Caco-2 (cell line): ENCODE measurements at regions not wholly inside any gene's neighbourhood (a gene's known extent, or its start where the extent isn't known, plus 50 kb on each side); places are given as distances from the start of the nearest gene placed in this dataset.

Experiments used
- BruUV-seq: library from RNA; stranded (reverse); fragments of 400-500 nt; replicated peaks from 2 replicates; lab custom pipeline; 2021; lab: Mats Ljungman, UMichigan
- CTCF ChIA-PET: fragments of 300-600 bp; sonication (Branson Sonifier 250); formaldehyde crosslinking; loops from one replicate; lab custom pipeline; 2022; ENCODE audit warnings: antibody characterized with exemption; lab: Charles Lee
- POLR2A ChIA-PET: fragments of 300-600 bp; sonication (Branson Sonifier 250); formaldehyde crosslinking; loops from one replicate; lab custom pipeline; 2022; ENCODE audit warnings: antibody characterized with exemption; lab: Charles Lee
- DNase-seq, 2 experiments: peaks; one replicate each; pipeline versions ENCODE4 v3.0.0 to v3.0.0-alpha.2; 2020 to 2022
- H3K27me3 ChIP-seq: replicated peaks from 2 replicates; pipeline ENCODE4 v1.6.0; 2011; ENCODE audit warnings: low read length; ENCODE audit not compliant: control insufficient read depth, insufficient read depth
- H3K36me3 ChIP-seq: 2 replicates; pipeline ENCODE4 v1.5.1; 2011; ENCODE audit warnings: low read length; ENCODE audit not compliant: control insufficient read depth, insufficient read depth
- H3K4me1 ChIP-seq: fragments of 250-450 bp; sonication (Bioruptor Pico); 2 replicates; pipeline ENCODE4 v1.5.1; 2020; ENCODE audit warnings: mild to moderate bottlenecking
- H3K4me3 ChIP-seq: 2 replicates; pipeline ENCODE4 v1.5.1; 2011; ENCODE audit warnings: low read depth, mild to moderate bottlenecking, control low read depth, low read length
- H3K9me3 ChIP-seq: fragments of 250-450 bp; sonication (Bioruptor Pico); 2 replicates; pipeline ENCODE4 v1.5.1; 2020; ENCODE audit warnings: mild to moderate bottlenecking, moderate library complexity
- H3K27ac Mint-ChIP-seq: one replicate; pipeline ENCODE4 v1.8.0; 2022; ENCODE audit warnings: mixed read lengths; ENCODE audit not compliant: unreplicated experiment
- H3K27me3 Mint-ChIP-seq: one replicate; pipeline ENCODE4 v1.8.0; 2022; ENCODE audit warnings: mixed read lengths; ENCODE audit not compliant: insufficient read depth, unreplicated experiment
- H3K36me3 Mint-ChIP-seq: one replicate; pipeline ENCODE4 v1.8.0; 2022; ENCODE audit warnings: mild to moderate bottlenecking, mixed read lengths; ENCODE audit not compliant: insufficient read depth, unreplicated experiment
- H3K4me1 Mint-ChIP-seq: one replicate; pipeline ENCODE4 v1.8.0; 2022; ENCODE audit warnings: low read depth, mixed read lengths; ENCODE audit not compliant: unreplicated experiment
- H3K4me3 Mint-ChIP-seq: one replicate; pipeline ENCODE4 v1.8.0; 2022; ENCODE audit warnings: mild to moderate bottlenecking, moderate library complexity, mixed read lengths; ENCODE audit not compliant: unreplicated experiment
- H3K9me3 Mint-ChIP-seq: one replicate; pipeline ENCODE4 v1.8.0; 2022; ENCODE audit warnings: mixed read lengths; ENCODE audit not compliant: unreplicated experiment
- CTCF ChIP-seq, 2 experiments: fragments of 200-600 bp in 1 of 2; IDR thresholded peaks; 1 replicate in 1 of 2; 2 replicates in 1 of 2; pipeline versions ENCODE4 v1.5.1 to v1.8.0; 2011 to 2022; ENCODE audit warnings: antibody characterized with exemption in 1 of 2, control low read depth in 1 of 2, inconsistent platforms in 1 of 2, low read depth in 1 of 2, low read length in 1 of 2, mild to moderate bottlenecking in 1 of 2, moderate library complexity in 1 of 2; ENCODE audit not compliant: insufficient read depth in 1 of 2, severe bottlenecking in 1 of 2, unreplicated experiment in 1 of 2
- intact Hi-C: fragments of 100-400 bp; cut with micrococcal nuclease; formaldehyde crosslinking; loops from one replicate; pipeline ENCODE4 v1.10.0; 2022; ENCODE audit not compliant: unreplicated experiment

GRCh38 chr9:7382304-7382703, 417.3 kb downstream of the DMAC1 start:
- no peak for DNase-seq
- CTCF ChIA-PET = no interaction called here
- BruUV-seq = no TSS peak
- no peaks in the 10 kb centered on the region for H3K9me3 Mint-ChIP-seq
- intact Hi-C loops = no loop called here
- Histone ChIP-seq H3K4me1 (no peaks in the 10 kb centered on the region), H3K27me3 (no peaks in the 10 kb centered on the region), H3K36me3 (no peaks in the 10 kb centered on the region), H3K9me3 (no peaks in the 10 kb centered on the region), H3K4me3 (no peak overlapping the region)
- H3K4me1 Mint-ChIP-seq = no peaks in the 10 kb centered on the region
- POLR2A ChIA-PET = no interaction called here
- no peak for TF ChIP-seq CTCF (IDR thresholded peaks at IDR 0.05; ENCODE audit: insufficient read depth in 1 of 2, low read depth in 1 of 2, low read length in 1 of 2, severe bottlenecking in 1 of 2, unreplicated experiment in 1 of 2)
- no peaks in the 10 kb centered on the region for H3K36me3 Mint-ChIP-seq
- H3K4me3 Mint-ChIP-seq = no peak overlapping the region
- H3K27me3 Mint-ChIP-seq = no peaks in the 10 kb centered on the region
- H3K27ac Mint-ChIP-seq = no peak overlapping the region

GRCh38 chr9:7377489-7377888, 422.1 kb downstream of the DMAC1 start:
- intact Hi-C loops = no loop called here
- H3K36me3 ChIP-seq = no peaks in the 10 kb centered on the region
- ChIA-PET POLR2A (no interaction called here), CTCF (no interaction called here)
- Mint-ChIP-seq H3K36me3 (no peaks in the 10 kb centered on the region), H3K27ac (no peak overlapping the region), H3K27me3 (no peaks in the 10 kb centered on the region), H3K4me3 (no peak overlapping the region), H3K9me3 (no peaks in the 10 kb centered on the region), H3K4me1 (no peaks in the 10 kb centered on the region)
- no peak for TF ChIP-seq CTCF (IDR thresholded peaks at IDR 0.05; ENCODE audit: insufficient read depth in 1 of 2, low read depth in 1 of 2, low read length in 1 of 2, severe bottlenecking in 1 of 2, unreplicated experiment in 1 of 2)
- H3K4me1 ChIP-seq = no peaks in the 10 kb centered on the region
- H3K4me3 ChIP-seq = no peak overlapping the region
- BruUV-seq = no TSS peak
- no peaks in the 10 kb centered on the region for H3K27me3 ChIP-seq
- no peak for DNase-seq
- no peaks in the 10 kb centered on the region for H3K9me3 ChIP-seq

GRCh38 chr9:7376833-7377232, 422.7 kb downstream of the DMAC1 start:
- no peaks in the 10 kb centered on the region for H3K9me3 Mint-ChIP-seq
- H3K9me3 ChIP-seq = no peaks in the 10 kb centered on the region
- no peak for TF ChIP-seq CTCF (IDR thresholded peaks at IDR 0.05; ENCODE audit: insufficient read depth in 1 of 2, low read depth in 1 of 2, low read length in 1 of 2, severe bottlenecking in 1 of 2, unreplicated experiment in 1 of 2)
- H3K4me1 ChIP-seq = no peaks in the 10 kb centered on the region
- no peak overlapping the region for H3K4me3 Mint-ChIP-seq
- BruUV-seq = no TSS peak
- H3K27me3 ChIP-seq = no peaks in the 10 kb centered on the region
- H3K4me1 Mint-ChIP-seq = no peaks in the 10 kb centered on the region
- CTCF ChIA-PET = no interaction called here
- H3K36me3 Mint-ChIP-seq = no peaks in the 10 kb centered on the region
- intact Hi-C loops = no loop called here
- POLR2A ChIA-PET = no interaction called here
- no peak overlapping the region for H3K27ac Mint-ChIP-seq
- no peaks in the 10 kb centered on the region for H3K27me3 Mint-ChIP-seq
- no peaks in the 10 kb centered on the region for H3K36me3 ChIP-seq
- no peak overlapping the region for H3K4me3 ChIP-seq
- DNase-seq = no peak
